K562 (cell line): ENCODE measurements at regions not wholly inside any gene's neighbourhood (a gene's known extent, or its start where the extent isn't known, plus 50 kb on each side); places are given as distances from the start of the nearest gene placed in this dataset.

Experiments
- ATAC-seq: fragments of 200-7000 bp; cut with Tn5 transposase; 3 replicates; pipeline ENCODE4 v1.9.1; 2020; ENCODE audit warnings: moderate library complexity
- BruUV-seq: library from RNA; stranded (reverse); fragments of 400-500 nt; replicated peaks from 2 replicates; lab custom pipeline; 2021; lab: Mats Ljungman, UMichigan
- CTCF ChIA-PET: fragments of 300-600 bp; formaldehyde crosslinking; extraction: SDS; loops from one replicate; lab custom pipeline; 2021; ENCODE audit warnings: low intra/inter-chr PET ratio; lab: Yijun Ruan, JAX
- POLR2A ChIA-PET: fragments of 300-600, 350-650 bp; sonication (Branson Sonifier 250); formaldehyde crosslinking; extraction: SDS; loops from one replicate; lab custom pipeline; 2021; ENCODE audit warnings: antibody characterized with exemption, inconsistent platforms; lab: Yijun Ruan, JAX
- DNase-seq, 4 experiments: peaks; one replicate each; pipeline versions ENCODE4 v3.0.0 to v3.0.0-alpha.2; 2011 to 2018; ENCODE audit warnings: low spot score in 3 of 4, mixed read lengths in 3 of 4; ENCODE audit errors: extremely low read depth in 1 of 4
- FAIRE-seq: peaks from 2 replicates; lab custom pipeline; 2011; peaks lifted over from hg19 to GRCh38; lab: Jason Lieb, UNC
- H2AFZ ChIP-seq: 2 replicates; pipeline ENCODE4 v1.6.0; 2011; ENCODE audit warnings: low read depth, low read length, control low read depth, inconsistent platforms
- H3K27ac ChIP-seq: fragments of 200-600 bp; 3 replicates; pipeline ENCODE4 v1.8.0; 2011; ENCODE audit warnings: low read depth, mild to moderate bottlenecking, control low read depth, inconsistent platforms, low read length, moderate library complexity, mixed read lengths; ENCODE audit errors: extremely low read depth
- H3K27me3 ChIP-seq, 2 experiments: fragments of 300-600 bp in 1 of 2; 2 replicates in 1 of 2; 3 replicates in 1 of 2; pipeline versions ENCODE4 v1.6.0 to v1.8.0; 2011; ENCODE audit warnings: inconsistent platforms in 2 of 2, low read length in 2 of 2, mild to moderate bottlenecking in 1 of 2, mixed read lengths in 1 of 2, moderate library complexity in 1 of 2; ENCODE audit not compliant: control insufficient read depth in 2 of 2, insufficient read depth in 2 of 2
- H3K36me3 ChIP-seq: fragments of 300-600 bp; 3 replicates; pipeline ENCODE4 v1.8.0; 2011; ENCODE audit warnings: mild to moderate bottlenecking, low read length, inconsistent platforms; ENCODE audit not compliant: control insufficient read depth, insufficient read depth
- H3K4me1 ChIP-seq, 2 experiments: fragments of 200-600 bp in 1 of 2; replicated peaks in 1 of 2; 2 replicates in 1 of 2; 3 replicates in 1 of 2; pipeline versions ENCODE4 v1.5.1 to v1.8.0; 2011; ENCODE audit warnings: inconsistent platforms in 2 of 2, low read length in 2 of 2, mild to moderate bottlenecking in 1 of 2, mixed read lengths in 1 of 2, moderate library complexity in 1 of 2; ENCODE audit not compliant: control insufficient read depth in 2 of 2, insufficient read depth in 2 of 2
- H3K4me2 ChIP-seq: 2 replicates; pipeline ENCODE4 v1.6.1; 2011; ENCODE audit warnings: low read length, control low read depth, inconsistent platforms, mixed read lengths; ENCODE audit not compliant: insufficient read depth
- H3K4me3 ChIP-seq: fragments of 200-600 bp; sonication (generic), shearing (Covaris generic); 2 replicates; pipeline ENCODE4 v1.5.1; 2016; ENCODE audit warnings: control low read depth, inconsistent platforms
- H3K79me2 ChIP-seq: fragments of 200-600 bp; 3 replicates; pipeline ENCODE4 v1.8.0; 2011; ENCODE audit warnings: low read length, inconsistent platforms; ENCODE audit not compliant: control insufficient read depth, insufficient read depth
- H3K9ac ChIP-seq, 2 experiments: 2 replicates each; pipeline versions ENCODE4 v1.6.0 to v1.6.1; 2011; ENCODE audit warnings: low read depth in 2 of 2, low read length in 2 of 2, control low read depth in 1 of 2, inconsistent platforms in 1 of 2, mild to moderate bottlenecking in 1 of 2, mixed read lengths in 1 of 2; ENCODE audit not compliant: insufficient read depth in 1 of 2
- H3K9me1 ChIP-seq: one replicate; pipeline ENCODE4 v1.6.0; 2011; ENCODE audit warnings: inconsistent platforms, mild to moderate bottlenecking, low read length, moderate library complexity; ENCODE audit not compliant: control insufficient read depth, insufficient read depth
- H3K9me3 ChIP-seq: replicated peaks from 2 replicates; pipeline ENCODE4 v1.5.1; 2011; ENCODE audit warnings: low read depth, low read length, inconsistent platforms; ENCODE audit not compliant: control insufficient read depth, insufficient read depth
- H4K20me1 ChIP-seq: replicated peaks from 2 replicates; pipeline ENCODE4 v1.6.1; 2011; ENCODE audit warnings: low read length, inconsistent platforms, mixed read lengths; ENCODE audit not compliant: control insufficient read depth, insufficient read depth
- ARHGAP35 ChIP-seq: fragments of 450-650 bp; IDR thresholded peaks from 2 replicates; pipeline ENCODE4 v1.6.1; 2018; ENCODE audit not compliant: partially characterized antibody
- EP300 ChIP-seq: IDR thresholded peaks from 2 replicates; pipeline ENCODE4 v1.6.1; 2012; ENCODE audit warnings: low read length, improper control_type of control experiment
- GATA2 ChIP-seq: sonication (generic); formaldehyde crosslinking; IDR thresholded peaks from 2 replicates; pipeline ENCODE4 v1.4.0; 2020; ENCODE audit warnings: mild to moderate bottlenecking, missing genetic modification reagents
- JUN ChIP-seq, 2 experiments: sonication (generic) in 1 of 2; formaldehyde crosslinking in 1 of 2; IDR thresholded peaks; 2 replicates each; pipeline versions ENCODE4 v1.6.1 to v1.8.0; 2012 to 2022; ENCODE audit warnings: borderline replicate concordance in 2 of 2, mild to moderate bottlenecking in 2 of 2, improper control_type of control experiment in 1 of 2, low read depth in 1 of 2, low read length in 1 of 2, missing genetic modification reagents in 1 of 2
- KDM4B ChIP-seq, 2 experiments: fragments of 450-650 bp in 1 of 2; sonication (generic) in 1 of 2; IDR thresholded peaks; 2 replicates each; pipeline ENCODE4 v1.6.1; 2016 to 2017; ENCODE audit warnings: borderline replicate concordance in 2 of 2, antibody characterized with exemption in 1 of 2, low read depth in 1 of 2, mild to moderate bottlenecking in 1 of 2
- NRF1 ChIP-seq, 2 experiments: fragments of 450-650 bp; IDR thresholded peaks in 1 of 2; conservative IDR thresholded peaks in 1 of 2; 2 replicates each; pipeline ENCODE4 v1.6.1; 2014; ENCODE audit warnings: mild to moderate bottlenecking in 2 of 2
- SIN3A ChIP-seq, 2 experiments: fragments of 150-350 bp in 1 of 2; IDR thresholded peaks; 2 replicates each; pipeline ENCODE4 v1.6.1; 2011 to 2016; ENCODE audit warnings: borderline replicate concordance in 2 of 2, low read depth in 2 of 2, low read length in 2 of 2, mild to moderate bottlenecking in 2 of 2, moderate library complexity in 2 of 2; ENCODE audit not compliant: control insufficient read depth in 1 of 2
- SOX6 ChIP-seq: fragments of 450-650 bp; IDR thresholded peaks from 2 replicates; pipeline ENCODE4 v1.6.1; 2014; ENCODE audit warnings: mild to moderate bottlenecking
- ZNF445 ChIP-seq: fragments of 250-450 bp; sonication (Bioruptor Pico); IDR thresholded peaks from 2 replicates; pipeline ENCODE4 v1.4.0; 2020; ENCODE audit warnings: low read depth, mild to moderate bottlenecking, moderate library complexity
- WGBS: fragments of 100-300 bp; shearing (Covaris generic); methylation state at CpG from one replicate; pipeline ENCODE4 v1.1.6; 2016; ENCODE audit warnings: low coverage, mixed read lengths; ENCODE audit not compliant: insufficient coverage; ENCODE audit errors: missing lambda C conversion rate; 5-methylcytosine and 5-hydroxymethylcytosine counted together
- in situ Hi-C: fragments of 300-500 bp; cut with MboI; formaldehyde crosslinking; loops from 4 replicates; pipeline ENCODE4 v1.15.0; 2018; ENCODE audit warnings: inconsistent platforms, mixed read lengths
- intact Hi-C: fragments of 100-400 bp; cut with micrococcal nuclease; formaldehyde crosslinking; loops from 2 replicates; pipeline ENCODE4 v1.14.2; 2022

GRCh38 chr5:4013106-4013898, 417.7 kb downstream of the IRX1 start:
- in situ Hi-C loops (no loop called here), intact Hi-C loops (no loop called here)
- Histone ChIP-seq H3K27ac (no peak overlapping the region), H3K4me2 (no peak overlapping the region), H3K27me3 (no peaks in the 10 kb centered on the region), H3K4me1 (no peaks in the 10 kb centered on the region), H4K20me1 (no peaks in the 10 kb centered on the region), H3K79me2 (no peaks in the 10 kb centered on the region), H2AFZ (no peak overlapping the region), H3K9ac (no peak overlapping the region), H3K4me3 (no peak overlapping the region), H3K9me1 (no peaks in the 10 kb centered on the region), H3K9me3 (no peaks in the 10 kb centered on the region), H3K36me3 (no peaks in the 10 kb centered on the region)
- DNase-seq (no peak), FAIRE-seq (no peak), ATAC-seq (no peak)
- 1% methylated on average over 20 of the region's 20 CpGs for WGBS
- ChIA-PET POLR2A (no interaction called here), CTCF (no interaction called here)
- TF ChIP-seq EP300 (no peak), SOX6 (no peak), NRF1 (conservative IDR thresholded peaks at IDR 0.05 in 1 of 2, IDR thresholded peaks at IDR 0.05 in 1 of 2) (no peak), KDM4B (IDR thresholded peaks at IDR 0.05; ENCODE audit: borderline replicate concordance in 2 of 2, low read depth in 1 of 2) (no peak), ARHGAP35 (no peak), SIN3A (IDR thresholded peaks at IDR 0.05; ENCODE audit: borderline replicate concordance in 2 of 2, control insufficient read depth in 1 of 2, low read depth in 2 of 2, low read length in 2 of 2) (no peak), GATA2 (CRISPR knock-in tag) (no peak), ZNF445 (CRISPR knock-in tag) (no peak), JUN (IDR thresholded peaks at IDR 0.05; ENCODE audit: borderline replicate concordance, low read depth, low read length) (no peak), JUN (CRISPR knock-in tag; IDR thresholded peaks at IDR 0.05; ENCODE audit: borderline replicate concordance) (no peak)
- no TSS peak for BruUV-seq
